ENCODE measurements at regions not wholly inside any gene's neighbourhood (a gene's known extent, or its start where the extent isn't known, plus 50 kb on each side); places are given as distances from the start of the nearest gene placed in this dataset.

DNA sequence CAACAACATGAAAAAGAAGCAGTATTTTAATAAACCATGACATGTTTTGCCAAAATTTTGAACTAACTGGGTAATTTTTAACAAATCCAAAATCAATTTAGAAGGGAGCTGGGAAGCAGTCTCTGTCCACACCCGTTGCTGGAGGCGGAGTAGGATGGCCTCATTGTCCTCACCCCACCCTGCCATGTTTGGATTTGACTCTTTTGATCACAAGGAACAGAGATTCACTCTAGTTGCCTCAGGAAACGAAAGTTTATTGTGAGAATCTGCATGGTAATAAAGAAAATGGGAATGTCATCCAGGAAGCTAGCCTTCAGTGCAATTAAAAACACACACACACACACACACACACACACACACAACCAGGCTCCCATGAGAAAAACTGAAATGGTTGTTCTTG, 145.4 kb downstream of the SLC30A10 start:
- Histone ChIP-seq H3K36me3 (ENCODE audit: insufficient read depth in 1 of 2, low read depth in 1 of 2) (no peaks in the 10 kb centered on the region), H3K27ac (no peak overlapping the region), H3K4me1 (no peaks in the 10 kb centered on the region), H3K9me3 (no peaks in the 10 kb centered on the region), H3K27me3 (ENCODE audit: insufficient read depth in 3 of 3, low read length in 2 of 3) (peaks cover 0 to 3% (median 0%) of the 10 kb centered on the region in 3 donors), H3K4me3 (no peak overlapping the region)
- no peak for DNase-seq
- ATAC-seq, result no peak
- whole genome bisulfite sequencing, 3 donors, result 51 to 55% (median 53%) methylated on average over 3 of the region's 3 CpGs
- intact Hi-C loops (cut with DNase I), result no loop called here
- TF ChIP-seq, protein P1, sequence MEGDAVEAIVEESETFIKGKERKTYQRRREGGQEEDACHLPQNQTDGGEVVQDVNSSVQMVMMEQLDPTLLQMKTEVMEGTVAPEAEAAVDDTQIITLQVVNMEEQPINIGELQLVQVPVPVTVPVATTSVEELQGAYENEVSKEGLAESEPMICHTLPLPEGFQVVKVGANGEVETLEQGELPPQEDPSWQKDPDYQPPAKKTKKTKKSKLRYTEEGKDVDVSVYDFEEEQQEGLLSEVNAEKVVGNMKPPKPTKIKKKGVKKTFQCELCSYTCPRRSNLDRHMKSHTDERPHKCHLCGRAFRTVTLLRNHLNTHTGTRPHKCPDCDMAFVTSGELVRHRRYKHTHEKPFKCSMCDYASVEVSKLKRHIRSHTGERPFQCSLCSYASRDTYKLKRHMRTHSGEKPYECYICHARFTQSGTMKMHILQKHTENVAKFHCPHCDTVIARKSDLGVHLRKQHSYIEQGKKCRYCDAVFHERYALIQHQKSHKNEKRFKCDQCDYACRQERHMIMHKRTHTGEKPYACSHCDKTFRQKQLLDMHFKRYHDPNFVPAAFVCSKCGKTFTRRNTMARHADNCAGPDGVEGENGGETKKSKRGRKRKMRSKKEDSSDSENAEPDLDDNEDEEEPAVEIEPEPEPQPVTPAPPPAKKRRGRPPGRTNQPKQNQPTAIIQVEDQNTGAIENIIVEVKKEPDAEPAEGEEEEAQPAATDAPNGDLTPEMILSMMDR (IDR thresholded peaks at IDR 0.05), result no peak

DNA sequence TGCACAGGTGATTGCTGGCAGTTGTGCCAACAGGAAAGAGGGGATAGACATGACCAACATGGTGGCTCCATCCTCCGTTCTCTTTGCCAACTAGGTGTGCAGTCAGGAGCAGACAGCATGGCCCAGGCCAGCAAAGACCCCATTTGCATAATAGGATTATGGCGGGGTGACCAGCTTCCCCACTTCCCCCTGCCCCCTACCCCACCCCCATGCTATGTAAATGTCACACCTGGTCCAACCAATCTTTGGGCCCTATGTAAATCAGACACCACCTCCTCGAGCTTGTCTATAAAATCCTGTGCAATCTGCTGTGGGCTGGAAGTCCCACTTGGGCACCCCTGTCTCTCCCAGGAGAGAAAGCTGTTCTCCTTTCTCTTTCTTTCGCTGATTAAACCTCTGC, 146.0 kb downstream of the SLC30A10 start:
- DNase-seq (no peak), ATAC-seq (no peak)
- H3K36me3 ChIP-seq (ENCODE audit: insufficient read depth in 1 of 2, low read depth in 1 of 2), result no peaks in the 10 kb centered on the region
- no peak overlapping the region for H3K4me3 ChIP-seq
- H3K27me3 ChIP-seq (ENCODE audit: insufficient read depth in 3 of 3, low read length in 2 of 3), result peaks cover 0 to 3% (median 0%) of the 10 kb centered on the region in 3 donors
- TF ChIP-seq, protein P1 (IDR thresholded peaks at IDR 0.05), result no peak
- no peak overlapping the region for H3K27ac ChIP-seq
- intact Hi-C loops (cut with DNase I), result no loop called here
- WGBS, 3 donors, result 62 to 71% (median 64%) methylated on average over 4 of the region's 4 CpGs
- H3K4me1 ChIP-seq, result no peaks in the 10 kb centered on the region
- H3K9me3 ChIP-seq, result no peaks in the 10 kb centered on the region

DNA sequence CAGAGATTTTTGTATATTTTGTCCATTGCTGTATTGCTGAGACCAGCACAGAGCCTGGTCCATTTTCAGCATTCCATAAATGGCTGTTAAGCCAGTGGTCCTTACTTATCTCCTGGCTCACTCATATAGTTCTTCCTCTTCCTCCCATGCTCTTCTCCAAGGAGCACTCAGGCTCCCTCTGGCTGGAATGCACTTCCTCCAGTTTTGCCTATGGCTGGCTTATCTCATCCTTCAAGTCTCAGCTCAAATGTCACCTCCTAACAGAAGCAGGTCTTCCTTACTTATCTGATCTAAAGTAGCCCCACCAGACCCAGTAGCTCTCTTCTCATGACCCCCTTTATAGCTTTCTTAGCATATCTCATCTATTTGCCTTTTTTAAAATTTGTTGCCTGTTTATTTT, 146.9 kb downstream of the SLC30A10 start:
- no peak for ATAC-seq
- TF ChIP-seq, protein P1 (IDR thresholded peaks at IDR 0.05), result no peak
- no peak for DNase-seq
- Histone ChIP-seq H3K36me3 (ENCODE audit: insufficient read depth in 1 of 2, low read depth in 1 of 2) (no peaks in the 10 kb centered on the region), H3K27me3 (ENCODE audit: insufficient read depth in 3 of 3, low read length in 2 of 3) (peaks cover 0 to 3% (median 0%) of the 10 kb centered on the region in 3 donors), H3K9me3 (no peaks in the 10 kb centered on the region), H3K4me1 (no peaks in the 10 kb centered on the region), H3K27ac (no peak overlapping the region), H3K4me3 (no peak overlapping the region)
- intact Hi-C loops (cut with DNase I), result no loop called here

DNA sequence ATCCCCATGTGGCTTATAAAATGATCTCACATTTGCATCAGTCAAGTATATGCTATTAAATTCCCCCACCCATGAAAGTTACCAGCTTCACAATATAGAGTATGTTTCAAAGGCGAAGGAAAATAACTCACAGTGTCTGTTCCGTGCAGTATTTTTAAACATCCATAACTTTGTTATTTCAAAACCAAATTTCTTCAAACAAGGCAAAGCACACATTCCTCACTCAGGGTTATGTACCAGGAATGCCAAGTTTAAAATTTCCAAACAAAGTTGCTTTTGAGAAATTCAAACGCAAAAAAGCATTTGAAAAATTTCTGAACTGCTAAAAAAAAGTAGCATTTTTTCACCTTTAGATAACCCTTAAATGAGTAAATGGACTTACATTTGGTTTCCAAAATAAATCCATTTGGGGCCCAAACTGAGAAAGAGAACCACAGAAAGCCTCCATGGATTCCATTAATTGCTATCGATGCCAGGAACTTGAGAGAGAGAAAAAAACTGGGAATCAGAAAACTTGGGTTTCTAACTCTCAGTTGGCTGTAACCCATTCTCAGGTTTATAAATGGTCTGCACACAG, 149.5 kb downstream of the SLC30A10 start:
- no peak for DNase-seq
- no peak for ATAC-seq
- H3K27ac ChIP-seq, result no peak overlapping the region
- intact Hi-C loops (cut with DNase I), result no loop called here
- H3K4me1 ChIP-seq, result no peaks in the 10 kb centered on the region
- H3K27me3 ChIP-seq (ENCODE audit: insufficient read depth in 3 of 3, low read length in 2 of 3), result peaks cover 0 to 3% (median 0%) of the 10 kb centered on the region in 3 donors
- no peak overlapping the region for H3K4me3 ChIP-seq
- TF ChIP-seq, protein P1 (IDR thresholded peaks at IDR 0.05), result no peak
- H3K36me3 ChIP-seq (ENCODE audit: insufficient read depth in 1 of 2, low read depth in 1 of 2), result no peaks in the 10 kb centered on the region
- H3K9me3 ChIP-seq, result no peaks in the 10 kb centered on the region
- 59 to 73% (median 71%) methylated on average over 4 of the region's 4 CpGs for WGBS, 3 donors

DNA sequence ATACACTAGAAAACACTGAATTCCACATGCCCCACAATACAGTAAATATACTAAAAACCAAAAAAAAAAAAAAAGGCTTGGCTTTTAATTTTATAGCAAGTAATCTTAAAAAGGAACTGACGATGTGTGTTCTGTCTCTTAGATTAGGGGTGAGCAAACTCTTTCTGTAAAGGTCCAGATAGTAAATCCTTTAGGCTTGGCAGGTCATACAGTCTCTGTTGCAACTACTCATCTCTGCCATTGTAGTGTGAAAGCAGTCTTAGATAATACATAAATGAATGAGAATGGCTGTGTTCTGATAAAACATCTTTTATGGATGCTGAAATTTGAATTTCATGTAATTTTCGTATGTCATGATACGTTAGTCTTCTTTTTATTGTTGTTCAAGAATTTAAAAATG, 150.2 kb downstream of the SLC30A10 start:
- no peaks in the 10 kb centered on the region for H3K9me3 ChIP-seq
- intact Hi-C loops (cut with DNase I), result no loop called here
- H3K4me1 ChIP-seq, result no peaks in the 10 kb centered on the region
- WGBS, 3 donors, result 76 to 85% (median 83%) methylated on average over 3 of the region's 3 CpGs
- DNase-seq, result no peak
- TF ChIP-seq, protein P1 (IDR thresholded peaks at IDR 0.05), result no peak
- H3K27ac ChIP-seq, result no peak overlapping the region
- H3K36me3 ChIP-seq (ENCODE audit: insufficient read depth in 1 of 2, low read depth in 1 of 2), result no peaks in the 10 kb centered on the region
- no peak overlapping the region for H3K4me3 ChIP-seq
- H3K27me3 ChIP-seq (ENCODE audit: insufficient read depth in 3 of 3, low read length in 2 of 3), result peaks cover 0 to 3% (median 0%) of the 10 kb centered on the region in 3 donors
- no peak for ATAC-seq

All from psoas muscle (tissue), 7 donors.